Liver (tissue), 3 donors: ENCODE measurements at regions not wholly inside any gene's neighbourhood (a gene's known extent, or its start where the extent isn't known, plus 50 kb on each side); places are given as distances from the start of the nearest gene placed in this dataset.
A peak's percentile ranks its signal among the peaks of the same experiment; 100 is the strongest.

Experiments used
- CTCF ChIP-seq: fragments of 150-350 bp; IDR thresholded peaks from 2 replicates; pipeline ENCODE4 v1.5.1; 2017; ENCODE audit warnings: improper control_type of control experiment, low read depth, low read length; ENCODE audit not compliant: missing input control
- EGR1 ChIP-seq, 2 donors: IDR thresholded peaks; 2 replicates each; pipeline ENCODE4 v1.6.1; 2016 to 2018; ENCODE audit warnings: antibody characterized with exemption in 2 of 2, low read depth in 2 of 2
- GABPA ChIP-seq, 2 donors: IDR thresholded peaks in 1 of 2; conservative IDR thresholded peaks in 1 of 2; 2 replicates each; pipeline ENCODE4 v1.6.1; 2016; ENCODE audit warnings: antibody characterized with exemption in 2 of 2, mild to moderate bottlenecking in 1 of 2, moderate library complexity in 1 of 2
- JUND ChIP-seq, 2 donors: IDR thresholded peaks; 2 replicates each; pipeline ENCODE4 v1.6.1; 2016; ENCODE audit warnings: antibody characterized with exemption in 2 of 2
- MAX ChIP-seq: IDR thresholded peaks from 2 replicates; pipeline ENCODE4 v1.6.1; 2016; ENCODE audit warnings: antibody characterized with exemption
- RAD21 ChIP-seq, 2 donors: IDR thresholded peaks; 2 replicates each; pipeline ENCODE4 v1.6.1; 2016; ENCODE audit warnings: antibody characterized with exemption in 2 of 2, mild to moderate bottlenecking in 2 of 2
- REST ChIP-seq: IDR thresholded peaks from 2 replicates; pipeline ENCODE4 v1.6.1; 2016; ENCODE audit warnings: antibody characterized with exemption, mild to moderate bottlenecking
- SP1 ChIP-seq: IDR thresholded peaks from 2 replicates; pipeline ENCODE4 v1.6.1; 2018; ENCODE audit warnings: antibody characterized with exemption, mild to moderate bottlenecking
- TAF1 ChIP-seq: conservative IDR thresholded peaks from 2 replicates; pipeline ENCODE4 v1.6.1; 2016; ENCODE audit warnings: antibody characterized with exemption, mild to moderate bottlenecking
- YY1 ChIP-seq: IDR thresholded peaks from 2 replicates; pipeline ENCODE4 v1.6.1; 2016; ENCODE audit warnings: antibody characterized with exemption, mild to moderate bottlenecking
- TF ChIP-seq, protein P1 (sequence below): IDR thresholded peaks from 2 replicates; pipeline ENCODE4 v1.6.1; 2016; ENCODE audit warnings: antibody characterized with exemption
- donor health status: healthy.
- donor health status: healthy.

DNA sequence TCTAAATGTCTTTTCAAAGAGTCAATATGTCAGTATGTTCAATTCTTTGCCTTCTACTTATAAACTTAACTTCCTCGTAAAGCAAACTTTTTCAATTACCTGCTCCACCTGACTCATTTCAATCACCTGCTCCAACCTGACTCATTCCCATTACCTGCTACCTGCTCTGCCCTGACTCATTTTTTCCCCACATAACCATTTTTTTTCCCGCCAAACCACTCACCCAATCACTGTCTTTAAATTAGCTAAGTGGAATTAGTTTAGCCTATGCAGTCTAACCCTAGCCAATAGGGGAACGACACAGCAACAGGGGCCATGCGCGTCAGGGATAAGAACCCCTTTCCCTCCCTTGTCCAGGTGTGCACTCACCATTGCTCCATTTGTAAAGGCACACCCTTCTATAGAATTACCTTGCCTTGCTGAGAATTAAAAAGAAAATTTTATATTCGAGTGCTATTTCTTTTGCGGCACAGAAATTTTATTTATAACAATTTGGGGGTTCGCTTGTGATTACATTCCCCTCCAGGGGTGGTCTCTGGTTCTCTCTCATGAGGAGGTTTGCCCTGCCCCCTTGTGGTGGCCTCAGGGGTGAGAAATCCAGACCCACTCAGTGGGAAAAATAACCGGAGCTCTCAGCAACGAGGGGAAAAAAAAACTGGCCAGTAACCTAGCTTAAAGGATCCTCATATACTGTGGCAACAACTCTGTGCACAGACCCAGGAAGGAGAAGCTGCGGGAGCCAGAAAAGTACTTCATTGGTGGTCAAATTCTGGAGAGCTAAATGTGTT lies 193.1 kb downstream of the ZNF486 start:
- no peak for TF ChIP-seq CTCF
- no peak for TF ChIP-seq TAF1
- TF ChIP-seq MAX = no peak
- no peak for TF ChIP-seq SP1
- no peak for TF ChIP-seq REST
- TF ChIP-seq, protein P1, sequence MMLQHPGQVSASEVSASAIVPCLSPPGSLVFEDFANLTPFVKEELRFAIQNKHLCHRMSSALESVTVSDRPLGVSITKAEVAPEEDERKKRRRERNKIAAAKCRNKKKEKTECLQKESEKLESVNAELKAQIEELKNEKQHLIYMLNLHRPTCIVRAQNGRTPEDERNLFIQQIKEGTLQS = no peak
- no peak for TF ChIP-seq YY1
- no peak for TF ChIP-seq JUND (IDR thresholded peaks at IDR 0.05)
- peak in 1 of 2 donors; percentile 22 for TF ChIP-seq RAD21 (IDR thresholded peaks at IDR 0.05)
- no peak for TF ChIP-seq EGR1 (IDR thresholded peaks at IDR 0.05; ENCODE audit: low read depth in 2 of 2)
- TF ChIP-seq GABPA (IDR thresholded peaks at IDR 0.05 in 1 of 2, conservative IDR thresholded peaks at IDR 0.05 in 1 of 2) = no peak
